Effector memory CD4-positive, alpha-beta T cell (primary cell): ENCODE measurements at regions not wholly inside any gene's neighbourhood (a gene's known extent, or its start where the extent isn't known, plus 50 kb on each side); places are given as distances from the start of the nearest gene placed in this dataset.

Experiments
- DNase-seq, 3 donors: peaks; one replicate each; pipeline ENCODE4 v3.0.0-alpha.2; 2020
- H3K27ac ChIP-seq: 2 replicates; pipeline ENCODE4 v1.7.0; 2013; ENCODE audit warnings: mild to moderate bottlenecking, low read length, moderate library complexity; ENCODE audit not compliant: insufficient read depth, poor library complexity, severe bottlenecking
- H3K27me3 ChIP-seq: replicated peaks from 2 replicates; pipeline ENCODE4 v1.7.0; 2013; ENCODE audit warnings: mild to moderate bottlenecking, low read length; ENCODE audit not compliant: insufficient read depth, control insufficient read depth, poor library complexity, severe bottlenecking
- H3K36me3 ChIP-seq: 2 replicates; pipeline ENCODE4 v1.7.0; 2013; ENCODE audit warnings: mild to moderate bottlenecking, low read length, moderate library complexity; ENCODE audit not compliant: control insufficient read depth, insufficient read depth
- H3K4me1 ChIP-seq: 2 replicates; pipeline ENCODE4 v1.7.0; 2013; ENCODE audit warnings: low read length, mild to moderate bottlenecking; ENCODE audit not compliant: control insufficient read depth, insufficient read depth, poor library complexity, severe bottlenecking
- H3K4me3 ChIP-seq: 2 replicates; pipeline ENCODE4 v1.7.0; 2013; ENCODE audit warnings: low read length, low read depth, mild to moderate bottlenecking; ENCODE audit not compliant: insufficient read depth, poor library complexity, severe bottlenecking
- H3K9me3 ChIP-seq: 2 replicates; pipeline ENCODE4 v1.7.0; 2013; ENCODE audit warnings: mild to moderate bottlenecking, low read length, moderate library complexity; ENCODE audit not compliant: control insufficient read depth

GRCh38 chr4:181468451-181468850 is 774.8 kb upstream of the TENM3 start:
- DNase-seq = no peak
- Histone ChIP-seq H3K36me3 (no peaks in the 10 kb centered on the region), H3K9me3 (no peaks in the 10 kb centered on the region), H3K4me3 (no peak overlapping the region), H3K27me3 (no peaks in the 10 kb centered on the region), H3K4me1 (no peaks in the 10 kb centered on the region), H3K27ac (no peak overlapping the region)

- no peaks in the 10 kb centered on the region for H3K27me3 ChIP-seq
- H3K27ac ChIP-seq = no peak overlapping the region
- H3K4me1 ChIP-seq = no peaks in the 10 kb centered on the region
- H3K9me3 ChIP-seq = no peaks in the 10 kb centered on the region
- no peak overlapping the region for H3K4me3 ChIP-seq
- no peaks in the 10 kb centered on the region for H3K36me3 ChIP-seq
- no peak for DNase-seq
These were observed 772.9 kb upstream of the TENM3 start for GRCh38 chr4:181470306-181470705.

GRCh38 chr4:181475359-181475758 is 767.8 kb upstream of the TENM3 start:
- no peak for DNase-seq
- H3K9me3 ChIP-seq = no peaks in the 10 kb centered on the region
- no peak overlapping the region for H3K27ac ChIP-seq
- H3K4me3 ChIP-seq = no peak overlapping the region
- no peaks in the 10 kb centered on the region for H3K27me3 ChIP-seq
- no peaks in the 10 kb centered on the region for H3K4me1 ChIP-seq
- no peaks in the 10 kb centered on the region for H3K36me3 ChIP-seq

- Histone ChIP-seq H3K27me3 (no peaks in the 10 kb centered on the region), H3K4me3 (no peak overlapping the region), H3K27ac (no peak overlapping the region), H3K9me3 (no peaks in the 10 kb centered on the region), H3K36me3 (no peaks in the 10 kb centered on the region), H3K4me1 (no peaks in the 10 kb centered on the region)
- DNase-seq = no peak
These were observed 767.3 kb upstream of the TENM3 start for GRCh38 chr4:181475781-181476507.

- Histone ChIP-seq H3K36me3 (no peaks in the 10 kb centered on the region), H3K9me3 (no peaks in the 10 kb centered on the region), H3K27me3 (no peaks in the 10 kb centered on the region), H3K4me1 (no peaks in the 10 kb centered on the region), H3K27ac (no peak overlapping the region), H3K4me3 (no peak overlapping the region)
- no peak for DNase-seq
These were observed 766.7 kb upstream of the TENM3 start for GRCh38 chr4:181476508-181476890.

GRCh38 chr4:181477591-181477990 is 765.6 kb upstream of the TENM3 start:
- Histone ChIP-seq H3K4me1 (no peaks in the 10 kb centered on the region), H3K36me3 (no peaks in the 10 kb centered on the region), H3K4me3 (no peak overlapping the region), H3K9me3 (no peaks in the 10 kb centered on the region), H3K27me3 (no peaks in the 10 kb centered on the region), H3K27ac (no peak overlapping the region)
- no peak for DNase-seq

- Histone ChIP-seq H3K9me3 (no peaks in the 10 kb centered on the region), H3K4me3 (no peak overlapping the region), H3K36me3 (no peaks in the 10 kb centered on the region), H3K4me1 (no peaks in the 10 kb centered on the region), H3K27ac (no peak overlapping the region), H3K27me3 (no peaks in the 10 kb centered on the region)
- no peak for DNase-seq
These were observed 764.5 kb upstream of the TENM3 start for GRCh38 chr4:181478656-181479055.

GRCh38 chr4:181479141-181479540 is 764.1 kb upstream of the TENM3 start:
- Histone ChIP-seq H3K27me3 (no peaks in the 10 kb centered on the region), H3K27ac (no peak overlapping the region), H3K4me1 (no peaks in the 10 kb centered on the region), H3K4me3 (no peak overlapping the region), H3K9me3 (no peaks in the 10 kb centered on the region), H3K36me3 (no peaks in the 10 kb centered on the region)
- no peak for DNase-seq

GRCh38 chr4:181484396-181484795 is 758.8 kb upstream of the TENM3 start:
- no peaks in the 10 kb centered on the region for H3K4me1 ChIP-seq
- no peak overlapping the region for H3K4me3 ChIP-seq
- no peak overlapping the region for H3K27ac ChIP-seq
- H3K27me3 ChIP-seq = no peaks in the 10 kb centered on the region
- H3K9me3 ChIP-seq = no peaks in the 10 kb centered on the region
- no peak for DNase-seq
- no peaks in the 10 kb centered on the region for H3K36me3 ChIP-seq

GRCh38 chr4:181488926-181489325 is 754.3 kb upstream of the TENM3 start:
- Histone ChIP-seq H3K9me3 (no peaks in the 10 kb centered on the region), H3K4me3 (no peak overlapping the region)
- DNase-seq = no peak

More at GRCh38 chr4:181488926-181489325, 754.3 kb upstream of the TENM3 start:
- Histone ChIP-seq H3K36me3 (no peaks in the 10 kb centered on the region), H3K4me1 (no peaks in the 10 kb centered on the region), H3K27me3 (no peaks in the 10 kb centered on the region), H3K27ac (no peak overlapping the region)
